ENCODE measurements at regions not wholly inside any gene's neighbourhood (a gene's known extent, or its start where the extent isn't known, plus 50 kb on each side); places are given as distances from the start of the nearest gene placed in this dataset.

DNA sequence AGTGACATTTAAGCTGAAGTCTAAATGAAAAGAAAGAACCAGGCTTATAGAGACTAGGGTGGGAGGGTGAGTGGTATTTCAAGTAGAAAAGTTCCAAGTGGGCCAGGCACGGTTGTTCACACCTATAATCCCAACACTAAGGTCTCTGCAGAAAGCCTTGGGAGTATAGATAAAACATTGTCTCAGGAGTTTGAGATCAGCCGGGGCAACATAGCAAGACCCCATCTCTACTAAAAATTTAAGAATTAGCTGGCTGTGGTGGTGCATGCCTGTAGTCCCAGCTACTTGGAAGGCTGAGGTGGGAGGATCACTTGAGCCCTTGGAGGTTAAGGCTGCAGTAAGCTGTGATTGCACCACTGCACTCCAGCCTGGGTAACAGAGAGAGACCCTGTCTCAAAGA is 143.4 kb upstream of the PKDCC start:
- TF ChIP-seq HDAC2 (IDR thresholded peaks at IDR 0.05) (no peak), MAZ (IDR thresholded peaks at IDR 0.05; ENCODE audit: borderline replicate concordance, low read depth, low read length) (no peak), SREBF2 (IDR thresholded peaks at IDR 0.05) (no peak), BHLHE40 (IDR thresholded peaks at IDR 0.05; ENCODE audit: low read depth, low read length) (no peak), FOXS1 (CRISPR knock-in tag; IDR thresholded peaks at IDR 0.05) (no peak), RFX5 (IDR thresholded peaks at IDR 0.05) (no peak), FOSB (CRISPR knock-in tag; IDR thresholded peaks at IDR 0.05) (no peak), HEYL (CRISPR knock-in tag; IDR thresholded peaks at IDR 0.05) (no peak), GATA3 (IDR thresholded peaks at IDR 0.05; ENCODE audit: borderline replicate concordance) (no peak), CHD2 (IDR thresholded peaks at IDR 0.05; ENCODE audit: low read length, partially characterized antibody) (no peak), MAFK (IDR thresholded peaks at IDR 0.05; ENCODE audit: partially characterized antibody) (no peak), EP300 (IDR thresholded peaks at IDR 0.05) (no peak)
- TF ChIP-seq, protein P1, sequence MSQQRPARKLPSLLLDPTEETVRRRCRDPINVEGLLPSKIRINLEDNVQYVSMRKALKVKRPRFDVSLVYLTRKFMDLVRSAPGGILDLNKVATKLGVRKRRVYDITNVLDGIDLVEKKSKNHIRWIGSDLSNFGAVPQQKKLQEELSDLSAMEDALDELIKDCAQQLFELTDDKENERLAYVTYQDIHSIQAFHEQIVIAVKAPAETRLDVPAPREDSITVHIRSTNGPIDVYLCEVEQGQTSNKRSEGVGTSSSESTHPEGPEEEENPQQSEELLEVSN (IDR thresholded peaks at IDR 0.05; ENCODE audit: borderline replicate concordance, low read depth): no peak
- TF ChIP-seq, protein P2, sequence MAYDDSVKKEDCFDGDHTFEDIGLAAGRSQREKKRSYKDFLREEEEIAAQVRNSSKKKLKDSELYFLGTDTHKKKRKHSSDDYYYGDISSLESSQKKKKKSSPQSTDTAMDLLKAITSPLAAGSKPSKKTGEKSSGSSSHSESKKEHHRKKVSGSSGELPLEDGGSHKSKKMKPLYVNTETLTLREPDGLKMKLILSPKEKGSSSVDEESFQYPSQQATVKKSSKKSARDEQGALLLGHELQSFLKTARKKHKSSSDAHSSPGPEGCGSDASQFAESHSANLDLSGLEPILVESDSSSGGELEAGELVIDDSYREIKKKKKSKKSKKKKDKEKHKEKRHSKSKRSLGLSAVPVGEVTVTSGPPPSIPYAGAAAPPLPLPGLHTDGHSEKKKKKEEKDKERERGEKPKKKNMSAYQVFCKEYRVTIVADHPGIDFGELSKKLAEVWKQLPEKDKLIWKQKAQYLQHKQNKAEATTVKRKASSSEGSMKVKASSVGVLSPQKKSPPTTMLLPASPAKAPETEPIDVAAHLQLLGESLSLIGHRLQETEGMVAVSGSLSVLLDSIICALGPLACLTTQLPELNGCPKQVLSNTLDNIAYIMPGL (CRISPR knock-in tag; IDR thresholded peaks at IDR 0.05; ENCODE audit: borderline replicate concordance): no peak
- no peaks in the 10 kb centered on the region; the same call in 2 of the 3 replicates for H3K9me3 ChIP-seq
- no peak overlapping the region for H3K4me3 ChIP-seq
- ATAC-seq (no peak), FAIRE-seq (no peak), DNase-seq (ENCODE audit: low read depth in 1 of 2, low spot score in 1 of 2) (no peak)
- WGBS (ENCODE audit: missing lambda C conversion rate): 36% methylated on average over 2 of the region's 2 CpGs
- CTCF ChIA-PET: interaction anchor here (1.0 to 3.0 kb wide), 8 partner anchors 9 to 182 kb away, joined by 3 to 11 read pairs (median 4); no protein-coding TSS in a partner anchor
- peaks cover 11% of the 10 kb centered on the region for H3K4me1 ChIP-seq
- H3K4me2 ChIP-seq: no peak overlapping the region
- POLR2A ChIA-PET: no interaction called here
- H3K27ac ChIP-seq: no peak overlapping the region

DNA sequence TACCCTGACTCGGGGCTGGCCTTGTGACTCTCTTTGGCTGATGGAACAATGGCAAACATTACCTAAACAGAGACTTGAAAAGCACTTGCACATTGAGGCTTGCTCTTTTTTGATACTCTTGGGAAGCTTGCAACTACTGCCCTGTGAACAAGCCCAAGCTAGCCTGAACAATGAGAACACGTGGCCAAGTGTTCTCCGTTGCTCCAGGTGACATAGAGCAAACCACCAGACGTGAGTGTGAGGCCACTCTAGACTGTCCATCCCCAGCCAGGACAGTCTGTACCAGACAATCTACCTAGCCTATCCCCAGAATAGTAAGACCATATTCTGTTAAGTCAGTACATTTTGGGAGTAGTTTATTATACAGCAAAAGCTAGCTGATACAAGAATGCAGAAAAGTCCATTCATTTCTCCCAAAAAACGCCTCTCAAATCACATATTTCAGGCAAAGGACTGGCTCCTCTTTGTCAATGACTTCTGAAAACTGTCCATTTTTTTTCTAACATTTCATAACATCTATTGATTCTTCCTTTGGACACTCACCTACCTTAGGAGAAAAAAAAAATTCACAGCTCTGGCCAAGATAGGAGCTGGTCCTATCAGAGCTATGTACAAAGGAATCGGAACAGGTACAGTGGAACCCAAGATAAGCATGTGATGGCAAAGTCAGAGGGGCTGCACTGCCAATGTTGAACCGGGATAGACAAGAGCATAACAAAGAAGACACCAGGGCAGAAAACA is 142.1 kb upstream of the PKDCC start:
- Histone ChIP-seq H3K9me3 (no peaks in the 10 kb centered on the region; the same call in 2 of the 3 replicates), H3K4me1 (peaks cover 11% of the 10 kb centered on the region), H3K4me3 (no peak overlapping the region), H3K4me2 (no peak overlapping the region), H3K27ac (no peak overlapping the region)
- no peak for ATAC-seq
- ChIA-PET POLR2A (no interaction called here), CTCF (interaction anchor here (0.6 to 2.8 kb wide), 8 partner anchors 11 to 334 kb away, joined by 3 to 12 read pairs (median 4); no protein-coding TSS in a partner anchor)
- no peak for DNase-seq (ENCODE audit: low read depth in 1 of 2, low spot score in 1 of 2)
- WGBS (ENCODE audit: missing lambda C conversion rate): 63% methylated on average over 7 of the region's 7 CpGs
- no peak for FAIRE-seq
- TF ChIP-seq, protein P3, sequence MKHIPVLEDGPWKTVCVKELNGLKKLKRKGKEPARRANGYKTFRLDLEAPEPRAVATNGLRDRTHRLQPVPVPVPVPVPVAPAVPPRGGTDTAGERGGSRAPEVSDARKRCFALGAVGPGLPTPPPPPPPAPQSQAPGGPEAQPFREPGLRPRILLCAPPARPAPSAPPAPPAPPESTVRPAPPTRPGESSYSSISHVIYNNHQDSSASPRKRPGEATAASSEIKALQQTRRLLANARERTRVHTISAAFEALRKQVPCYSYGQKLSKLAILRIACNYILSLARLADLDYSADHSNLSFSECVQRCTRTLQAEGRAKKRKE (CRISPR knock-in tag; IDR thresholded peaks at IDR 0.05; ENCODE audit: low read depth): no peak
- TF ChIP-seq EHF (CRISPR knock-in tag; IDR thresholded peaks at IDR 0.05) (no peak), ZSCAN20 (CRISPR knock-in tag; IDR thresholded peaks at IDR 0.05) (no peak), GATA3 (IDR thresholded peaks at IDR 0.05; ENCODE audit: borderline replicate concordance) (no peak), RARB (CRISPR knock-in tag; IDR thresholded peaks at IDR 0.05) (no peak), CEBPB (IDR thresholded peaks at IDR 0.05) (no peak), HOXA7 (CRISPR knock-in tag; IDR thresholded peaks at IDR 0.05) (no peak), SMC3 (IDR thresholded peaks at IDR 0.05) (no peak), FOXS1 (CRISPR knock-in tag; IDR thresholded peaks at IDR 0.05) (no peak), TFCP2L1 (CRISPR knock-in tag; IDR thresholded peaks at IDR 0.05) (no peak)

All from A549 (cell line).